GM21528 (cell line): ENCODE measurements at regions not wholly inside any gene's neighbourhood (a gene's known extent, or its start where the extent isn't known, plus 50 kb on each side); places are given as distances from the start of the nearest gene placed in this dataset.

Source experiments
- ATAC-seq: cut with Tn5 transposase; IDR thresholded peaks from one replicate; pipeline ENCODE4 v1.9.1; 2021; ENCODE audit warnings: mild to moderate bottlenecking, moderate library complexity; ENCODE audit not compliant: unreplicated experiment, low FRiP score

DNA sequence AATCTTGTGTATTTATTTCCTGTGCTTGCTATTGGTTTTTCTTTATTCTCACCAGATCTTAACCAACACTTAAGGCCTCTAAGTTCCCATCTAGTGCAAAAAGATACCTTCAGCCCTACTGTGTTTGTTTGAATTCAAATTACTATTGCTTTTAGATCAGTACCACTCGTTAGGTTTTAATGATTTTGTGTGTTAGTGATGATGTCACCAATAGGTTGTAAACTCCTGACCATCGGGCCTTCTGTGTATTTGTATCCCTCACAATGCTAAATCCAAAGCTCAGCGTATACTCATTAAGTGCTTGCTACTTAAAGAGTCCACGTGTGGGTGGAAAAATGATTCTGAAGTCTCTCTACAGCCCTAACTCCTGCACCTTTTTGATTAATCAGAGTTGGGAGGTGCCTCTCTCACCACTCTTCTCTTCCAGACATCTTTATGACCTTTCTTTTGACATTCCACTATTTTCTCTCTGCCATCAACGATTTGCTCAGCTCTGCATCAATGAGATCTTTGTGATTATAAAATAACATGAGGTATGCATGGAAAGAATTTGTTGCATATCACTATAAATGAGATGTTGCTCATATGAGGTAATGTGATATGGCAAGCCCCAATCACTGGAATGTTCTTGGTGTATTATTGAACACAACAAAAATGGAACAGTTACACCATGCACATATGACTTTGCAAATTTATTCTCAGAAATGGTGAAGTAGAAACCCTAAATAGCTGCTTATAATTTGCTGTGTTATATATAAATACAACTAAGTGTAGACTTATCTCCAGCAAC lies 55.1 kb upstream of the LAMA2 start:
- ATAC-seq = no peak

DNA sequence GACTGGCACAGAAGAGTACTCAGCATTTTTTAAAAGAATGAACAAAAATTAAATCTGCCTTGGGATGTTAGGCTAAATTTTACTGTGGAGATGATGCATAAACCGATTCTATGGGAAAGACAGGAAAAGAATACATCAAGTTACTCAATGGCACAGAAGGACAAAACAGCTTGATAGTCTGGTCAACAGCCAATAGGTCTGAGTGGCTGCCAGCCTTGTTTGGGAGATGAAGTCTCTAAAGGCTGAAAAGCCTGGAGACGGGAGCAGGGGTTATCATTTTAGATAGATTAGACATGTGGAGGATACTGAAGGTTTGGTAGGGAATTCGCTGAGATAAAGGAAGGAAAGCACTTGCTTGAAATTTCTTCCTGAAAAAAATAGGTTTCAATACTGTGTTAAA lies 56.3 kb upstream of the LAMA2 start:
- ATAC-seq = no peak

DNA sequence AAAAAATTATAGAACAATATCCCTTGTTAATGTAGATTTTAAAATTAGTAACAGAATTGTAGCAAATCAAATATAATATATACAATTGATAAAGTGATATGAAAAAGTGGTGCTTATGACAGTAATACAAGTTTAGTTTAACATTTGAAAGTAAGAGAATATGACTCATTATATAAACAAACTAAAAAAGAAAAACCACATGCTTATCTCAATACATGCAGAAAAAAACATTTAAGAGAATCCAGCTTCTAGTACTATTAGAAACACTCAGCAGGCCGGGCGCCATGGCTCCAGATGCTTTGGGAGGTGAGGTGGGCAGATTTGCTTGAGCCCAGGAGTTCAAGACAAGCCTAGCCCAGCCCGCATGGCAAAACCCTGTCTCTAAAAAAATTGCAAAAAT lies 60.7 kb upstream of the LAMA2 start:
- no peak for ATAC-seq

DNA sequence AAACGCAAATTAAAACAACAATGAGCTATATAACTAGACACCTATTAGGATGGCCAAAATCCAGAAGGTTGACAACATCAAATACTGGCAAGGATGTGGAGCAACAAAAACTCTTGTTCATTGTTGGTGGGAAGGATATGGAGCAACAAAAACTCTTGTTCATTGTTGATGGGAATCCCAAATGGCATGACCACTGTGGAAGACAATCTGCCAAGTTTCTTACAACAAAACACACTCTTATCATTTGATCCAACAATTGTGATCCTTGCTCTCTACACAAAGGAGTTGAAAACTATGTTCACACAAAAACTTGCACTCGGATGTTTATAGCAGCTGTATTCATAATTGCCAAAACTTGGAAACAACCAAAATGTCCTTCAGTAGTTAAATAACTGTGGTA lies 61.8 kb upstream of the LAMA2 start:
- ATAC-seq = no peak

DNA sequence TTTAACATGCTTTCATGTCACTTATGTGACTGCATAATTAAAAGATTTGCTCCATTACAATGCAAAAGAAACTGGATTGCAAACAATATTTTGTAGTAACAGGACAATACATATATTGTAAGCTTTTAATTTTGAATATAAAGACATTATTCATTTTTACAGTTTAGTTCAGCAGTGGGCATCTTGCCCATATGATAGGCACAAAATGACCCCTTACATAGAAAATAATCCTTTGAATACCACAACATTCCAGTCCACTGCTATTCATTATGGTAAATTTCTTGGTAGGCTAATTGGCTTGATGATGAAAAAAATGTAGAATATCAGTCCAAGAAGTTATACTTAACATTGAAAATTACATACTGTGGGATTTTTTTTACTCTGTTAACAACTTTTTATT lies 74.1 kb upstream of the LAMA2 start:
- no peak for ATAC-seq

DNA sequence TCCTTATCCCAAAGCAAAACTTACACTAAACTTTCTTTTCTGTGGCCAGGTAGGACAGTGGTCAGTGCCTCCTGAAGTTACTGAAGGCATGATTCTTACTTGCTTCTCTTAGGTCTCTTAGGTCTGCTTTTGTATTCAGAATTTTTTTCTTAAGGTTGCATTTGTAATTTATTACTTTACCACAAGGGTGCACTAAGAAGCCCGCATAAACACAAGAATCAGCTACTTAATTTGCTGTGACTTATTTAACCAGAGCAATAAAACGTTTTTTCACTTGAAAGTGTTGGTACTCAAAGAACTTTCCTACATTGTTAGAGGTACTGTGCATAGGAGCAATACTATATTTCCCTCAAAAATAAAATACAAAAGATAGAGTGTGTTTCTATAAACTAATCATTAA lies 75.4 kb upstream of the LAMA2 start:
- no peak for ATAC-seq

DNA sequence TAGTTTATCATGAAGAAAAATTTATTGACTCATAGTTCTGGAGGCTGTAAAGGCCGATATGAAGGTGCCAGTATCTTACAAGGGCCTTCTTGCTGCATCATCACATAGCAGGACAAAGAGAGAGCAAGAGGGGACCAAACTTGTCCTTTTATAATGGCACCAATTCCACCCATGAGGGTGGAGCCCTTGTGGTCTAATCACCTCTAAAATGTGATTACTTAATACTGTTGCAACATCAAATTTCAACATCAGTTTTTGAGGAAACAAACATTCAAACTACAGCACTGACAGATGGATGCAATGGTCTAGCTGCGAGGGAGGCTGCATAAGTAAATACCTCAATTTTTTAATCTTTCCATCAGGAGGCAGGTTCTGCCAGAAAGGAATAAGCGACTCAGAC lies 76.7 kb upstream of the LAMA2 start:
- no peak for ATAC-seq

DNA sequence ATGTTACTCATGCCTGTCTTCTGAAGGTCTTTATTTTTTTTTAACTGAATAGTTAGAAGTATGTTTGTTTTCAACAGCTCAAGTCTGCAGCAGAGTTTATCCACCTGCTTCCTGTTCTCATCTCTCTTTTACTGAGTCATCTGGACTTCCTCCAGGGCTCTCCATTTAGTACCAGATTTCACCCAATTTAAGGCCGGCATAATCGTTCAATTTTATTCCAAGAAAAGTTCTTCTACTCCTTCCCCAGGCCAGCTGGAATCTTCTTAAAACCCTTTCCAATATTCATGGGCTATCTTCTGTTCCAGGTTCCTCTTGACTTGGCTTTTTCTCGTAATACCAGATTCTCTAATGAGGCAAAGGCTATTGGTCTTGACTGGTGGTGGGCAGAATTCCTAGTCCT lies 79.0 kb upstream of the LAMA2 start:
- ATAC-seq = no peak

DNA sequence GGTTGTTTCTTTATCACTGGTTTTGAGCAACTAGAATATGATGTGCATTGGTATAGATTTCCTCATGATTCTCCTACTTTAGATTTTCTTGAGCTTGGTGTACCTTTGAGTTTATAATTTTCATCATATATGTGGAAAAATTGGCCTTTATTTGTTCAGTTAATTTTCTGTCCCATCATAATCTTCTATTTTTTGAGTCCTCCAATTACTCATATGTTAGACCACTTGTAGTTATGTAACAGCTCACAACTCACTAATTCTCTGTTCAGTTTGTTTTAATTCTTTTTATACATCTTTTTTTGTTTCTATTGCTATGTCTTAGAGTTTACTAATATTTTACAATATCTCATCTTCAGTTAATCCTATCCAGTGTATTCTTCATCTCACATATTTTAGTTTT lies 81.3 kb upstream of the LAMA2 start:
- no peak for ATAC-seq

DNA sequence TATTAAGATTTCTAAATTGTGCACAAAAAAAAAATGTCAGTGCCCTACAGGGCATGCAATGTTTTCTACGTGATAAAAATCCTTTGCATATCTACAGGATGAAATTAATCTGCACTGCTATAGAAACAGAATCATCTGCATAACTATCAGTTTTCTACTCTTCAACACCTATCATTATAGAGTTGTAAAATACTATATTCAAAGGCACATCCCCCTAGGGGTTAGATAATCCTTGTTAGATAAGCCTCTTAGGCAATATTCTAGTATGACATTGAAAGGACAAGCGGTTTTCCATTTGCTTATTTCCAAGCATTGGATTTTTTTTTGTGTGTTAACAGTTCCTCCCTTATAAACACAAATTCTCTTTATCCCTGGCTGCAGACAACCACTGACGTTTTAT lies 98.7 kb upstream of the LAMA2 start:
- ATAC-seq = no peak

DNA sequence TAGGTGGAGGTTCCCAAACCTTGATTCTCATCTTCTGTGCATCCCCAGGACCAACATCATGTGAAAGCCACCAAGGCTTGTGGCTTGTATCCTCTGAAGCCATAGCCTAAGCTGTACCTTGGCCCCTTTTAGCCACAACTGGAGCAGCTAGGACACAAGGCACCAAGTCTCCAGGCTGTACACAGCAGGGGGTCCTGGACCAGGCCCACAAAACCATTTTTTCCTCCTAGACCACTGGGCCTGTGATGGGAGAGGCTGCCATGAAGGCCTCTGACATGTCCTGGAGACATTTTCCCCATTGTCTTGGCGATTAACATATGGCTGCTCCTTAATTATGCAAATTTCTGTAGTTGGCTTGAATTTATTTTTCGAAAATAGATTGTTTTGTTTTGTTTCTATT lies 114.8 kb upstream of the LAMA2 start:
- no peak for ATAC-seq

DNA sequence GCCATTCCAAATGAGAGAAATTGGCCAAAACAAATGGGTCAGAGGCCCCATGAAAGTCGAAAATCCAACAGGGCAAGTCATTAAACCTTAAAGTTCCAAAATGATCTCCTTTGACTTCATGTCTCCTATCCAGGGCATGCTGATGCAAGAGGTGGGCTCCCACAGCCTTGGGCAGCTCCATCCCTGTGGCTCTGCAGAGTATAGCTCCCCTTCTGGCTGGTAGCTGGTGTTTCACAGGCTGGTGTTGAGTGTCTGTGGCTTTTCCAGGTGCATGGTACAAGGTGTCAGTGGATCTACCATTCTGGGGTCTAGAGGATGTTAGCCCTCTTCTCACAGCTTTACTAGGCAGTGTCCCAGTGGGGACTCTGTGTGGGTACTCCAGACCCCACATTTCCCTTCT lies 115.2 kb upstream of the LAMA2 start:
- ATAC-seq = no peak

DNA sequence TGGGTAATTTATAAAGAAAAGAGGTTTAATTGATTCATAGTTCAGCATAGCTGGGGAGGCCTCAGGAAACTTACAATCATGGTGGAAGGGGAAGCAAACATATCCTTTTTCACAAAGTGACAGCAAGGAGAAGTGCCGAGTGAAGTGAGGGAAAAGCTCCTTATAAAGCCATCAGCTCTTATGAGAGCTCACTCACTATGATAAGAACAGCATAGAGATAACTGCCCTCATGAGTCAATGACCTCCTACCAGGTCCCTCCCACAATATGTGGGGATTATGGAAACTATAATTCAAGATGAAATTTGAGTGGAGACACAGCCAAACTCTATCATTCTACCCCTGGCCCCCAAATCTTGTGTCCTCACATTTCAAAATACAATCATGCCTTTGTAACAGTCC lies 115.8 kb upstream of the LAMA2 start:
- ATAC-seq = no peak

DNA sequence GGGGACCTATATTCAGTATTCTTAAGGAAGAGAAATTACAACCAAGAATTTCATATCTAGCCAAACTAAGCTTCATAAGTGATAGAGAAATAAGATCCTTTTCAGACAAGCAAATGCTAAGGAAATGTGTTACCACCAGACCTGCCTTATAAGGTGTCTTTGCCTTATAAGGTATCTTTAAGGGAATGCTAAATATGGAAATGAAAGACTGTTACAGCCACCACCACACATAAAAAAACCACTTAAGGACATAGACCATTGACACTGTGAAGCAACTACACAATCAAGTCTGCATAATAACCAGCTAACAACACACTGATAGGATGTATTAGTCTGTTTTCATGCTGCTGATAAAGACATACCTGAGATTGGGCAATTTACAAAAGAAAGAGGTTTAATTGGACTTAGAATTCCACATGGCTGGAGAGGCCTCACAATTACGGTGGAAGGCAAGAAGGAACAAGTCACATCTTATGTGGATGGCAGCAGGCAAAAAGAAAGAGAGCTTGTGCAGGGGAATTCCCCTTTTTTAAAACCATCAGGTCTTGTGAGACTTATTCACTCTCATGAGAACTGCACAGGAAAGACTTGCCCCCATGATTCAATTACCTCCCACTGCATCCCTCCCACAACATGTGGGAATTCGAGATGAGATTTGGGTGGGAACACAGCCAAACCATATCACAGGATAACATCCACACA lies 119.2 kb upstream of the LAMA2 start:
- ATAC-seq = no peak

DNA sequence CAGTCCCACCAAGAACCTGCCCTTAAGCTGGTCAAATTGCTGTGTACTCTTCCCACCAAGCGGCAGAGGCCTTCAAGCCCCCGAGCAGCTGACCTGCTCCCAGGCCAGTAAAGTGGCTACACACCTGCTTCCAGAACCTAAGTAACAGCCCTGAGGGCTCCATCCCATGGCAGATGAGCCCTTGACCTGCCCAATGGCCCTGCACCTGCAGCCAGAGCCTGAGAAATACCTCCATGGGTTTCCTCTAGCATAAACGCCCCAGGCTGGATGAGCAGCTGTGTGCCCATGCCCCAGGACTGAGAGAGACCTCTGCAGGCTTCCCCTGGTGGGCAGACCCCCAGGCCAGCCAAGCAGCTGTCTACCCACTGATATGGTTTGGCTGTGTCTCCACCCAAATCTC lies 123.0 kb upstream of the LAMA2 start:
- ATAC-seq = no peak

DNA sequence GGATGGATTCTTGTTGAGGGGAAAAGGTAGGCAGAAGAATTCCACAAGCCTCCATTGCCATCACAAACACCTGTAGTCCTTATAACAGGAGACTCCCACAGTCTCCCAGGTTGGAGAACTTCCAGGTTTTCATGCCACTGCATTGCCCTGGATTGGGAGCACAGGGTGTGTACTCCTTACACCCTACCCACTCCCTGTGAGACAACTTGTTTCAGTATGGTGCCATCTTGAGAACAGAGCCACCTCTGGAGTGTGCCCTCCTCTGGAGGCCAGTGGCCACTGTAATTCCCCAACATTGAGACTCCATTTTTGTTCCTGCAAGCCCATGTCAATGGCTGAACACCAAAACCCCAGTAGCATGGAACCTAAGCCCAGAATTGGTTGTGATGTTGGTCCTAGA lies 123.5 kb upstream of the LAMA2 start:
- ATAC-seq = no peak

DNA sequence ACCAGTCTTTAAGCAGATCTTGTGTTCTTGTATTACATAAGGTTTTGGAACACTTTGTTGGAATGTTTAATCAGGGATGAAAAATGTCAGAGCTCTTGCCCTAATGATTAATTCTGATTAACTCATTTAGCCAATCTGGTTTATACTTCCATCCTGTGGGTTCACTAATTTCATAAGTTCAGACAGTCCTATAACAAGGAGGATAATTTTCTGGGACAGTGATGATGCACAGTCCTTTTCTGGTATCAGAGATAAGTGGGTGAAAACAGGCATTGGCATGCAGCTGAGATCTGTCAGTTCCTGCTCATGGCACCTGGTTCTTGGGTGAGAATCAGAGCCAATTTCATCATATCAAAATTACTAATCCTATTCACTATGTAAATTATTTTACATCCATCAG lies 125.0 kb upstream of the LAMA2 start:
- ATAC-seq = no peak

DNA sequence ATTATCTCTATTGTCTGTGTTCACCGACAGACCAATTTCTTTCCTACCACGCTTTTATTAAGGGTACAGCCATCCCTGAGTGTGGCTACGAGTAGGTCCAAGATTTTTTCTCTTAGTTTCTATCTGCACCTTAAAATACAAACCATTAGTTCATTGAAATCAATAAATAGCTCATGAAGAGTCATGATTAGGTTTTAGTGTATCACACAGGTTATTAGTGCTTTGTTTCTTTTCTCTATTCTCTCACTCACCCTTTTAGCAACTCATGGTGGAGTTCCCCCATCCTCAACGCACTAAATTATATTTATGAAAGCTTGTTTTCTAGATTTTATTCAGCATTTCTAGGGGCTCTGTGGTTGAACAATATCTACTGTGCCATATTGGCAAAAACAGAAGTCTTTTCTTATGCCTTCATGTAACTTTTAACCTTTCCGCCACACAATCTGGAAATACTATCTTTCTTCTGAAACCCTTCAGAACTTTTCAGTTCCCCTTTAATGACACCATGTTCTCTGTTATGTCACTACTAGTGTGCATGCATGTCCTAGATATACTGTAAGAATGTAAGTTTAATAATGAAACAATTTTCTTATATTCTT lies 128.2 kb upstream of the LAMA2 start:
- peak; percentile 98 for ATAC-seq

DNA sequence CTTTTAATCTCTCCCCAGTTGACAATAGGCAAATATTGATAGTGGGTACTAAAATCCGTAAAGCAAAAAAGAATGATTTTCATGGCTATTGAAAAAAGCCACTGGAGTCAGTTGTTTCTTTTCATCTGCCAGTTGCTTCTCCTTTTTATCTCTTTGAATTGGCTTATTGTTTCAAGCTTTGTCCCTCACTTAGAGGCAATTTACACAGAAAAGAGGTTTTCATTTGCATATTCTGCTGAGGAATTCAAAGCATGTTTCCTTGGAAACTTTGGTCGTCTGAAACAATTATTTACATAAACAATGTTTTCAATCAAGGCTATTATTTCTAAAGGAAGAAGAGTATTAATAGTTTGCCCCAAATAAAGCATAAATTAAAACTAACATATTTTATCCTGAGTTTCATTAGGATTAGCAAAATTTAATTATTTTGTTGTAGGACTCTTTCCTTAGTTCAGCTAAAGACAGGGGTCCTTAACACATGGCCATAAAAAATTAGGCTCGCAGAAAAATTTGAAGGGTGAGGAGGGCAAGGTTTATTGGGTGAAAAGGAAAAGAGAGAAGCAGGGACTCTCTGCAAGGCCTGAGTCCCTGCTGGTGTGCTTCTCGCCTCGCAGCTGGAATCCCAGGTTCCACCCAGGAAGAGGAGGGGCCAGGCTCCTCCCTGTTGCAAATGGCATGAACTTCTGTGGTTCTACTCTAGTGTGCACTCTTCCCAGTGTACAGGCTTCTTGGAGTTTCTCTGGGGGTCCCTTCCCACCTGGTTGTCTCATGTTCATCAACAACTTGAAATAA lies 138.8 kb upstream of the LAMA2 start:
- no peak for ATAC-seq

DNA sequence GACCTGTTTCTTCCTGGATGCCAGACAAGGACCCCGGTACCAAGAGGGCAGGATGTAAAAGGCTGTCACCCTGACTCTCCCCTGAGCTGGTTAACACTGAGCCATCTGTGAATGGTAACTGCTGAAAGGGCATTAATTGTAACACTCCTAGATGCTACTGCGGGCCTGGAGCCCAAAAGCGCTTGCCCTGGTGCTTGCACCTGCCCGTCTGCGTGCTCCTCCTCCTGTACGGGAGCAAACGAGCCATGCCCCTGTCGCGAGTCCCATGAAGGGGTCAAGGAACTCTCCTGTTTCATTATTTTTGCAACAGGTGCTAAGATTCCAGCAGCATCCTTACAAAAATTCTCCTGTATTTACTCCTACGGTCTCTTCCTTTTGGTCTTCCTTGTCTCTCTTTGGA lies 140.0 kb upstream of the LAMA2 start:
- ATAC-seq = no peak

DNA sequence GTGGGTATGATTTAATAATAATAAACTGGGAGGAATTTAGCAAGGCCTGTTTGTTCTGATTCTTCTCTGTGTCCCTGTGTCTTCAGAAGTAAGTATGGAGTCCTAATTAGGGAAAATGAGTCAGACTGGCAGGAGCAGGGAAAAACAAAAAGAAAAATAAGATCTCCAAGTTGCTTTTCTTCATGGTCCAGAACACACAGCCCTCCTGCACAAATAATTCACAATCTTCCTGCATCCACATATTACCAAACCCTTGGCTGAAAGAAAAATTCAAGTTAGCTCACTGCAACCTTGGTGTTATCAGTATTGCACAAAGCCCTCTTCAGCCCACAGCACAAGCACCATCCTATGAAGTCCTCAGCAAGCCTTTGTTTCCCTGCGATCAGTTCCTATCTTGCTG lies 142.0 kb upstream of the LAMA2 start:
- no peak for ATAC-seq
